GM21717 (cell line): ENCODE measurements at regions not wholly inside any gene's neighbourhood (a gene's known extent, or its start where the extent isn't known, plus 50 kb on each side); places are given as distances from the start of the nearest gene placed in this dataset.
"Not testable (repeated sequence)": the region's sequence is repeated elsewhere in the genome, so short reads cannot be mapped to it uniquely, and the experiment has no call there.

ENCODE experiments used
- ATAC-seq: cut with Tn5 transposase; IDR thresholded peaks from one replicate; pipeline ENCODE4 v1.9.1; 2021; ENCODE audit warnings: mild to moderate bottlenecking, moderate library complexity; ENCODE audit not compliant: unreplicated experiment

GRCh38 chr1:8171751-8172464 lies 145.8 kb upstream of the ERRFI1 start:
- ATAC-seq: no peak

GRCh38 chr1:8170059-8170835 lies 144.1 kb upstream of the ERRFI1 start:
- ATAC-seq: no peak

- ATAC-seq: no peak
These were observed 143.4 kb upstream of the ERRFI1 start for GRCh38 chr1:8169364-8170058.

- ATAC-seq: no peak
These were observed 141.8 kb upstream of the ERRFI1 start for GRCh38 chr1:8167936-8168335.

GRCh38 chr1:8166406-8166805 lies 140.3 kb upstream of the ERRFI1 start:
- no peak for ATAC-seq

- ATAC-seq: no peak
These were observed 139.7 kb upstream of the ERRFI1 start for GRCh38 chr1:8165595-8166360.

- no peak for ATAC-seq
These were observed 138.6 kb upstream of the ERRFI1 start for GRCh38 chr1:8164670-8165069.

- ATAC-seq: no peak
These were observed 136.9 kb upstream of the ERRFI1 start for GRCh38 chr1:8163039-8163438.

GRCh38 chr1:8162168-8162567 lies 136.1 kb upstream of the ERRFI1 start:
- ATAC-seq: no peak

GRCh38 chr1:8161546-8162105 lies 135.5 kb upstream of the ERRFI1 start:
- no peak for ATAC-seq

GRCh38 chr1:8159470-8160024 lies 133.4 kb upstream of the ERRFI1 start:
- ATAC-seq: no peak

- ATAC-seq: no peak
These were observed 132.9 kb upstream of the ERRFI1 start for GRCh38 chr1:8158995-8159394.

- no peak for ATAC-seq
These were observed 131.7 kb upstream of the ERRFI1 start for GRCh38 chr1:8157765-8158164.

- no peak for ATAC-seq
These were observed 129.5 kb upstream of the ERRFI1 start for GRCh38 chr1:8155528-8156186.

GRCh38 chr1:8154621-8155052 lies 128.5 kb upstream of the ERRFI1 start:
- no peak for ATAC-seq

GRCh38 chr1:8153961-8154360 lies 127.9 kb upstream of the ERRFI1 start:
- ATAC-seq: no peak

- ATAC-seq: no peak
These were observed 126.9 kb upstream of the ERRFI1 start for GRCh38 chr1:8152731-8153702.

GRCh38 chr1:8151647-8152046 lies 125.5 kb upstream of the ERRFI1 start:
- ATAC-seq: no peak

GRCh38 chr1:8149756-8150155 lies 123.6 kb upstream of the ERRFI1 start:
- not testable (repeated sequence) for ATAC-seq
